Endothelial cell (in vitro differentiated cells): ENCODE measurements at regions not wholly inside any gene's neighbourhood (a gene's known extent, or its start where the extent isn't known, plus 50 kb on each side); places are given as distances from the start of the nearest gene placed in this dataset.

Experiments
- DNase-seq: peaks from one replicate; pipeline ENCODE4 v3.0.0; 2021; ENCODE audit warnings: low spot score
- H3K27ac Mint-ChIP-seq: one replicate; pipeline ENCODE4 v1.8.0; 2021; ENCODE audit warnings: mixed read lengths, inconsistent platforms; ENCODE audit not compliant: unreplicated experiment
- H3K27me3 Mint-ChIP-seq: one replicate; pipeline ENCODE4 v1.8.0; 2021; ENCODE audit warnings: mild to moderate bottlenecking, moderate library complexity, mixed read lengths, inconsistent platforms; ENCODE audit not compliant: unreplicated experiment
- H3K36me3 Mint-ChIP-seq: one replicate; pipeline ENCODE4 v1.8.0; 2021; ENCODE audit warnings: mild to moderate bottlenecking, low read depth, mixed read lengths, inconsistent platforms; ENCODE audit not compliant: unreplicated experiment
- H3K4me1 Mint-ChIP-seq: one replicate; pipeline ENCODE4 v1.8.0; 2021; ENCODE audit warnings: mild to moderate bottlenecking, mixed read lengths, inconsistent platforms; ENCODE audit not compliant: unreplicated experiment
- H3K4me3 Mint-ChIP-seq: one replicate; pipeline ENCODE4 v1.8.0; 2021; ENCODE audit warnings: mild to moderate bottlenecking, mixed read lengths, inconsistent platforms; ENCODE audit not compliant: unreplicated experiment
- H3K9me3 Mint-ChIP-seq: one replicate; pipeline ENCODE4 v1.8.0; 2021; ENCODE audit warnings: mixed read lengths, inconsistent platforms; ENCODE audit not compliant: unreplicated experiment
- TF ChIP-seq, protein P1 (sequence below): fragments of 200-600 bp; sonication (generic); IDR thresholded peaks from one replicate; pipeline ENCODE4 v1.5.0; 2021; ENCODE audit warnings: antibody characterized with exemption; ENCODE audit not compliant: unreplicated experiment

DNA sequence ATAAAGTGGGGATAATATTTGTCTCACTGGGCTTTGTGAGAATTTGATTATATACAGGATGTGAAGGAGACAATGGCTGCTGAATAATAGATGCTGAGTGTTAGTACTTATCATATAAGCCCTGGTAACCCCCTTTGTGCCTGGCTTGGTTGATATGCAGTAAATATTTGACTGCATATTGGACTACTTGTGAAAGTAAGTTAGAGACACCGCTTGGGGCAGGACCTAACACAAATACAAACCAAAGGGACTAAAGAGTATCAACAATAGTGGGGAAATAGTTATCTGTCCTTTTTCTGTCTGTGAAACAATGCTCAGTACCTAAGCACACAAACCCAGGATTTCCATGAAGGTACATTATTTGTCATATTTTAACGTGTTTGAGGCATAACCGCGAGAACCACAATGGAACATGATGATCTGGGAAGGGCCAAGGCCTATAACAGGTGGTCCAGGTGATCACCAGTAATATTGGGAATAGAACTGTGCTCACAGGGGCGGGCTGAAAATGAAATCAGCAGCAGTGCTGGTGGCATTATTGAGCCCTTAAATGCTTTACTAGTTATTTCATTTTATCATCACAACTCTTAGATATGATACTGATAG, 138.2 kb upstream of the SMARCA2 start:
- Mint-ChIP-seq H3K27ac (no peak overlapping the region), H3K4me3 (no peak overlapping the region), H3K9me3 (no peaks in the 10 kb centered on the region), H3K36me3 (no peaks in the 10 kb centered on the region), H3K27me3 (no peaks in the 10 kb centered on the region), H3K4me1 (no peaks in the 10 kb centered on the region)
- no peak for DNase-seq
- TF ChIP-seq, protein P1, sequence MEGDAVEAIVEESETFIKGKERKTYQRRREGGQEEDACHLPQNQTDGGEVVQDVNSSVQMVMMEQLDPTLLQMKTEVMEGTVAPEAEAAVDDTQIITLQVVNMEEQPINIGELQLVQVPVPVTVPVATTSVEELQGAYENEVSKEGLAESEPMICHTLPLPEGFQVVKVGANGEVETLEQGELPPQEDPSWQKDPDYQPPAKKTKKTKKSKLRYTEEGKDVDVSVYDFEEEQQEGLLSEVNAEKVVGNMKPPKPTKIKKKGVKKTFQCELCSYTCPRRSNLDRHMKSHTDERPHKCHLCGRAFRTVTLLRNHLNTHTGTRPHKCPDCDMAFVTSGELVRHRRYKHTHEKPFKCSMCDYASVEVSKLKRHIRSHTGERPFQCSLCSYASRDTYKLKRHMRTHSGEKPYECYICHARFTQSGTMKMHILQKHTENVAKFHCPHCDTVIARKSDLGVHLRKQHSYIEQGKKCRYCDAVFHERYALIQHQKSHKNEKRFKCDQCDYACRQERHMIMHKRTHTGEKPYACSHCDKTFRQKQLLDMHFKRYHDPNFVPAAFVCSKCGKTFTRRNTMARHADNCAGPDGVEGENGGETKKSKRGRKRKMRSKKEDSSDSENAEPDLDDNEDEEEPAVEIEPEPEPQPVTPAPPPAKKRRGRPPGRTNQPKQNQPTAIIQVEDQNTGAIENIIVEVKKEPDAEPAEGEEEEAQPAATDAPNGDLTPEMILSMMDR, result no peak

DNA sequence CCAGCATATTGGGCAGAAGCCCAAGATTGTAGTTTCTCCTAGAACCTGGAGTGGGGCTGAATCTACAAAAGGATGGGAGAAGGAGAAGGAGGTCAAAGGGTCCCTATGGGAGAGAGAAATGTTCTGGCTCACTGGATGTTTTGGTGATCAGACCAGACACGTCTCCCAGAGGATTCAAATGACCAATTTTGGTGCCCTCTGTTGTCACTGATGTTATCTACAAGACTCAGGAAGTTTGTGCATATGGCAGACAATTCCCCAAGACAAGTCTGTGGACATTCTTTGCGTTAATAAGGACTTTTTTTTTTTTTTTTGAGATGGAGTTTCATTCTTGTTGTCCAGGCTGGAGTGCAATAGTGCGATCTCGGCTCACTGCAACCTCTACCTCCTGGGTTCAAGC, 137.2 kb upstream of the SMARCA2 start:
- DNase-seq, result no peak
- Mint-ChIP-seq H3K9me3 (no peaks in the 10 kb centered on the region), H3K27ac (no peak overlapping the region), H3K4me3 (no peak overlapping the region), H3K4me1 (no peaks in the 10 kb centered on the region), H3K36me3 (no peaks in the 10 kb centered on the region), H3K27me3 (no peaks in the 10 kb centered on the region)
- TF ChIP-seq, protein P1, result no peak

DNA sequence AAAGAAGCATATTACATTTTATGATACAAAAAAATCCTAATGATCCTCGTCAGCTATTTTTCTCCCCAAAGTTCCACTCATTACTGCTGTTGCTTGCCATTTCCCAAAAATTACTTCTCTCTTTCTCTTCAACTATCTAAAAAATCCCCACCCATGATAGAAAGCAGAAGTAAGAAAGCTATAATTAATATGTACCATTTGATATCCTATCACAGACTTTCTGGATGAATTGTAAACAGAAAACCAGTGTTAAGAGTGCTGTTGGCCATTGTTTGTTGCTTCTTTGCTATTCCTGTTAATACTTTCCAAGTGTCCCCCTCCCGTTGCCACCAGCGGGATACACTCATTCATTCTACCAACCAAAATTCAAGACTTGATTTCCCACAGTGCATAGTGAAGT, 136.3 kb upstream of the SMARCA2 start:
- no peaks in the 10 kb centered on the region for H3K9me3 Mint-ChIP-seq
- no peaks in the 10 kb centered on the region for H3K27me3 Mint-ChIP-seq
- H3K4me1 Mint-ChIP-seq, result no peaks in the 10 kb centered on the region
- no peak overlapping the region for H3K4me3 Mint-ChIP-seq
- H3K27ac Mint-ChIP-seq, result no peak overlapping the region
- TF ChIP-seq, protein P1, result no peak
- no peaks in the 10 kb centered on the region for H3K36me3 Mint-ChIP-seq
- DNase-seq, result no peak

DNA sequence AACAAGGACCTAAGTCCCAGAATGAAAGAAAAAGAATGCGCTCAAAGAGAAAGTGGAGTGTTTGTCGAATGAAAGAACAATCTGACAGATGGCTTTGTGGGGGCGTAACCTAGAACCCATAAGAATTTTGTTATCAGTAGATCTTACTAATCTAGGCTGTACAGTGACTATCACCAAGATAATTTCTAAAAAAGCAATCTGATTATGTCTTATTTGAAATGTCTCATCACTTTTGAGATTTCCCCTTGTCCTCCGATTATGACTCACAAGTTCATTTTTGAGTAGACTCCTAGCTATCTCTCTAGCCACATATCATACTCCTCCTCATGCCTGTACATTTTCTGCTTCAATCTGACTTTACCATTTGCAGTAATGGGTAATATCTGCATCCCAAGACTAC, 135.6 kb upstream of the SMARCA2 start:
- Mint-ChIP-seq H3K9me3 (no peaks in the 10 kb centered on the region), H3K36me3 (no peaks in the 10 kb centered on the region)
- TF ChIP-seq, protein P1, result no peak

DNA sequence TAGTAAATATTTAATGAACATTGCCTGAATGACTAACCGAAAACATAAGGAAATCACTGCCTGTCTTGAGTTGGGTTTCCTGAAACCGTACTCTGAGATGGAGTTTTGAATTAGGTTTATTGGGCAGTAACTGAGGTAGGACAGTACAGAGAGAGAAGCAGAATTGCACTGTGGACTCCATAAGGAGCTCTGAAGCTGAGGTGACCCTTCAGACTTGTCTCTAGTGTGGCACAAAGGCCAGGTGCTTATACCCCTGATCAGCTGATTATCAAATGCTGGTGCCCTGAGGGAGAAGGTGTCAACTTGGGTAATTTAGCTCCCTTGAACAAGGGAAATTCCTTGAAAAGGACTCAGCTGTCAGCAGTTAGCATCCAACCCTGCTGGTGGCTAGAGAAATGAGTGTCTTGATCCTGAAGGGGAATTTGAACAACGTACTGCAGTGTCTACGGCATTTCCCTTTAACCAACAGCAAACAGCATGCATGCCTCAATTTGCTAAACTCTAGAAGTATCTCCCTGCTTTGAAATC, 135.0 kb upstream of the SMARCA2 start:
- Mint-ChIP-seq H3K27me3 (no peaks in the 10 kb centered on the region), H3K4me3 (no peak overlapping the region)
- TF ChIP-seq, protein P1, result no peak

More for the DNA sequence above, 135.6 kb upstream of the SMARCA2 start:
- Mint-ChIP-seq H3K4me1 (no peaks in the 10 kb centered on the region), H3K4me3 (no peak overlapping the region), H3K27ac (no peak overlapping the region), H3K27me3 (no peaks in the 10 kb centered on the region)
- DNase-seq, result no peak

More for the DNA sequence above, 135.0 kb upstream of the SMARCA2 start:
- Mint-ChIP-seq H3K27ac (no peak overlapping the region), H3K36me3 (no peaks in the 10 kb centered on the region), H3K9me3 (no peaks in the 10 kb centered on the region), H3K4me1 (no peaks in the 10 kb centered on the region)
- DNase-seq, result no peak
